NCI-H2081 (cell line): ENCODE measurements at regions not wholly inside any gene's neighbourhood (a gene's known extent, or its start where the extent isn't known, plus 50 kb on each side); places are given as distances from the start of the nearest gene placed in this dataset.

Source experiments
- DNase-seq, 2 experiments: peaks; one replicate each; lab custom pipeline; 2025; lab: John Stamatoyannopoulos, UW

DNA sequence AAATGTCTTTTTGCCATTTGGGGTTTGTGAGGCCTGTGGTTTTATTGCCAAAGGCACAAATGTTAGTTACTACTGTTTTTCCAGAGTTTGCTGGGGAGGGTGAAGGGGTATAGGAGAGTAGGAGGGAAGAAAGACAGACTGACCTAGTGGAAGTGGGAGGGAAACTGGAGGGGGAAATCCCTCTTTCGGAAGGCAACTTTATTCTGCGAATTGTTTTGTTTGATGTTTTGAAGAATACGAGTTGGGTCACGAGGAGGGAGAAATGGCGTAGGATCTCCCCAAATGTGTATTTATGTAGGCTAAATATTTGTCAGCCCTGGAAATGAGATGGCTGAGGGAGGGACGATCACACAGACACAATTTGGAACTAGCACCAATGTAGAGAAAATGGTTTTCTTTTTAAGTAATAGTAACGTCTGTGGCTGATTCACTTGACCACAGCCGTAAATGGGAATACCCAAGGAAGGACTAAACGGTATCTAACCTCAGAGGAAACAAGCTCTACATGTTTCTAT is 172.3 kb downstream of the ICOS start:
- DNase-seq, result no peak

DNA sequence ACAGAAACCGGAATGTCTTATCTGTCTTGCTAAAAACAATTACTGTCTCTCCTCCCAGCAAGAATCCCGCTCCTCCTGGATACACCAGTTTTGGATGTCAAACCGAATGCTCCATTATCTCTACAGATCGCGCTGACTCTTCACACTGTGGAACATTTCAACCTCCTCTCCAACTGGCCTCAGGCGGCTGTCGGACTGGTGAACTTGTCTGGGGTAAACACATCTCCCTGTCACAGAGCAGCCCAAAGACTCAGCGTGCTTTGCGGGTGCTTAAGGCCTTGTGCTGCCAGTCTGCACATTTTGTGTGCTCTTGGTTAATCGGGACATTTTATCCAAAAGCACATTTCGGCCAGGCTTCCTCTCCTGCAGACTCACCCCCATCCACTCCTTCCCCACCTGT is 173.1 kb downstream of the ICOS start:
- no peak for DNase-seq

DNA sequence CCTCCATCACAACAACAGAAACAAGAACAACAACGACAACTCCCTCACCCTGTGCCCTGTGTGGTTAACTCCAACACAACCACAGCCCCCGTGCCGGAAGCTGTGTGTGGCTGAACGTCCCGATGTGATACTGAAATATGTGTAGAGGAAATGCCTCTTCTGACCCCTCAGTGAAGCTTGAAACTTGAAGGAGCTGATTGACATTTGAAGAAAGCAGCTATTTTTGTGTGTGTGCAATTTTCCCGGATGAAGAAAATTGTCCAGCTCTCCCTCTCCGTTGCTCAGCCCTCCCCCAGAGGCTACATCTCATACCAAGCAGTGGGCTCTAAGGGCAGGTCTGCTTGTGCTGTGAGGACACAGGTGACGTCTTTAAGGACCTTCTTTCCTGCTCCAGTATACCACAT is 173.8 kb downstream of the ICOS start:
- no peak for DNase-seq

DNA sequence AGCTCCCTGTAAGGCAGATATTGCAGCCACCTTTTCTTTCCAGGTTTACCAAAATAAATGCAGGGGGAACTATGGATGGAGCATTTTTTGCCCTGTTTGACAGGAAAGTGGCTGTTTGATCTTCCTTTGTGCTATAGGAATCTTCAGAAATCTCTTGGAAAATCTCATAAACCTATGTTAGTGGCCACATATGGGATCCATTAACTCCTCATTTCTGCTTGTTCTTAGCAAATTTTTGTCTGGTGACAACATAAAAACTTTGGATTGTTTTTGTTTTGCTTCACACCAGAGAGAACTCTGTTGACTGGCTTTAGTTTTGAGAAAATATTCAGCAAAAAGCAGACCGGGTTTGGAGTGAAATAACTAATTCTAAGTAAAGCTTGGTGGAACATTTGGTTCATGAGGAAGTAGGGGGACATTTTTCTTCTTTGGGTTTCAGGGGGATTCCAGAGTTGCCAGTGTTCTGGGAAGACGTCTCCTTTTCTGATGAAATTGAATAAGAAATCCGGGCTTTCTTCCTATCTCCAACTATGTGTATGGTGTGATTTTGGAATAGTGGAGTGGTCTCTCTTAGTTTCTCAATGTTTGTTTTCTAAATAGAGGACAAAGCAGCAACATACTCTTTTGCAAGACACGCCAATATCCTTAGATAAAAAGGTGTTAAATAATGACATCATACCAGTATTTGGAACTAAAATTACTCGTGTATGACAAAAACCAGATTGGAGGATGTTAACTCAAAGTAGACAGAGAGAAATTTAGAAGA is 174.4 kb downstream of the ICOS start:
- no peak for DNase-seq

DNA sequence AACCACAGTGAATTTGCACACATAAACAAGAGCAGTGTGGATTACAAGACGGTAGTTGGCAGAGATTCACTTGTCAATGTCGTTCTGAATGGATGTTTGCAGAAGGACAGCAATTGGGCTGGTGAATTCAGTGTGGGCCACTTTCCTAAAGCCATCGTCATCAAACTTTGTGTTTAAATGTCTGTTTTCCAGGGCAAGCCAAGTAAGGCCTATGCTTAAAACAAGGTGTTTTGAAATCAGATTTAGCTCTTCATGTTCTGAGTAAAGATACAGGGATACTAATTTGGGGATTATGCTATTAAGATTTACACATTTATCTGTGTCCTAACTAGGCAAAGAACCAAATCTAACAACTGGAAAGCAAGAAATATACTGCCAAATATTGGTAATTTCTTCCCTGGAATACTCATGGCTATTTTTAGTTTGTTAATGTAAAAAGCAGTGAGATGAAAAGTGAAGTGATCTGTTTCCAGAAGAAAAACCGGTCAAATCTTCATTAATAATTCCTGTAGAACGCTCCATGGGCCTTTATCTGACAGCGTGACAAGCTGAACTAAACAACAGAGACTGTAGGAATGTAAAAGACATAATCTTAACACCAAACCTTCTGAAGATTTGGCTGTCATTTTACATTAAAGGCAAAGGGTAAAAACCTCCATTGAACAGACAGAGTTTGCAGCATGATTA is 175.7 kb downstream of the ICOS start:
- DNase-seq, result no peak

DNA sequence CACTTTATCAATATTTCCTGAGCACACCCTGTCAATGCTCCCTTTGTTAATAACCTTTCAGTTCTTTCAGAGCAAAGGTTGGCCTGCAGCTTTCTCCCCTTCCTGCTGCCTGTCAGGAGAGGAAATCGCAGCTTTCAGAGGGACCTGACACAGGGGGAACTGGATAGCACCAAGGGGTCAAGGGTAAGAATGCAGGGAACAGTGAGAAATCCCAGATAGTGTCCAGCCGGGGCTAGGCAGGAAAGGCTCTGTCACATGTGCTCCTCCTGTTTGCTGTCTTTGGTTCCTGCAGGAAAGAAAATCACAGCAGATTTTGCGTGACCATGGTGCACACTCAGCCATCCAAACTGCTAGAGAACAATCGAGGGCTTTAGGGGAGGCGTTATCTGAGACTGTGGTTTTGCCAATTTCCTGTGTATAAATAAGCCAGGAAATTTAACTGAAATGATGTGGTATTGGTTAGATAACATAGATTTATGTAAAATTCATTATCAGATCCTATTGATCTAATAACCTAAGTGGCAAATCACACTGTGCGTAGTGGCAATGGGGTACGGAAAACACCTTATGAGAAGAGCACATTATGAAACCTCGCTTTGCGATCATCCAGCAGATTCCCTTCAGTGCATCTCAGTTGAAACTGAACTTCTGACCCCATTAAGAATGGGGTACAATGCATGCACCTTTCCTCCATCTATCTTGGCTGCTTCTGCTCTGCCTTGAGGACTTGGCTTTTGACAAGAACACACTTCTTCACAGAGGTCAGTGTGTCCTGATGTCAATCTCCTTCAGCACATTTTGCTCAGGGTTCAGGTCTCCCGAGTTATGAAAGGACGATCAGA is 178.0 kb downstream of the ICOS start:
- DNase-seq, result no peak

DNA sequence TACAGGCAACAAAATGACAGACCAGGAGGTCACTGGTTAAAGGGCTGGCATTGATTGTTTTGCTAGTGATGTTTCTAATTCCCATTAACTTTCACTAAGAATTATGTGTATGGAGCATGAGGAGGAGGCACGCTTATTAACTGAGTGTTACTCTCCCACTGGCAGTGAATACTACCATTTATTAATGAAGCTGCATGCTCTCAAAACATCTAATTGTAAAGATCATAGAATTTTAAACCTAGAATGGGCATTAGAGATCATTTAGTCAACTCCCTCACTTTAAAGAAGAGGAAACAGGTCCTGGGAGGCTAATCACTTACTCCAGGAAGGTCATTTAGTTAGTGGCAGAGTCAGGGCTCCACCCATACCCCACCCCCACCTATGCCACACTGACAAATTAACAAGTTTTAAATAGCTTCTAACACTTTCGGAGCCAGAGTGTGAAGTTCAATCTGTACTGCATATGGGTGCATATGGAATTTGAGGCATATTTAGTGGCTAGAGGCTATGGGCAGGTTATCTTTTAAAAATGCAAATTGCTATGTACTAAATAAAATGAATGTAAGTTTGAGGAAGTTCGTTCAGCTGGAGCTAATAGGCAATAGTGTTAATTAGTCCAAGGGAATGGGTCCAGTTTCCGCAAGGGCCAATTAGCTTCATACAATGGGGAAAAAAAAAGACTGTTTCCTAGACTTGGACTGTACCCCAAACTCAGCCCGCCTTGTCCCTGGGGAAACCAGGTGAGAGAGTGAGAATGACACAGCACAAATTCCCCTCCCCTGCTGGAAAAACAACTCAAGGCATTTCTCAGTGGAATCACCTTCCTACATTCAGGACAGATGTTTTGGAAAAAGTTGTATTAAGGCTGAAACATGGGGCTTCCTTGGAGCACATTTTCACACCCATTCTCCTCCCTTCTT is 178.8 kb downstream of the ICOS start:
- DNase-seq, result peak in 1 of 2 experiments; percentile 1

DNA sequence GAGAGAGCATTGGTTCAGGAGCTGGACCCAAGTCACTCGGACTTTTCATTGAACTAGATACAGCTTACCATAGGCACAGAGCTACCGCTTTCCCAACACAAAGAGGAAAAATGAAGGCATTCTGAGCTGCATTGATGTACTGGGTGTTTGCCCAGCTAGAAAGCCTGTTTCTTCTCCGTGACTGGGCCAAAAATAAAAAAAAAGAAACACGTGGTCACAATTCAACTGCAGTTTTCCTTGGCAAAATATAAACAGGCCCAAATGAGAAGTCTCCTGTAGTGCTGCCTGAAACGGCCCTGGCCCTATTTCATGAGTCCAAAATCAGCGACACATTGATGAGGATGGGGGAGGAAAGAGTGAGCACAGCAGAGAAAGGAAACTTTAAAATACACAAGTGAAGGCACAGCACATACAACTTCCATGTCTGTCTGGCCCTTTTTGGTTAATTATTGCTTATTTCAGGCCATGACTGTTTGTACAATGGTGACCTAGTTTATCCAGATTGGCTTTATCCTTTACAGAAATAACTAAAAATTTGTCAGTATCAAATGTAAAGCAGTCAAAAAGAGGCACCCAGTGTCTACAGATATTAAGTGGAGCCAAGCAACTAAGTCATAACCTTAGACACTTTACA is 179.7 kb downstream of the ICOS start:
- no peak for DNase-seq

DNA sequence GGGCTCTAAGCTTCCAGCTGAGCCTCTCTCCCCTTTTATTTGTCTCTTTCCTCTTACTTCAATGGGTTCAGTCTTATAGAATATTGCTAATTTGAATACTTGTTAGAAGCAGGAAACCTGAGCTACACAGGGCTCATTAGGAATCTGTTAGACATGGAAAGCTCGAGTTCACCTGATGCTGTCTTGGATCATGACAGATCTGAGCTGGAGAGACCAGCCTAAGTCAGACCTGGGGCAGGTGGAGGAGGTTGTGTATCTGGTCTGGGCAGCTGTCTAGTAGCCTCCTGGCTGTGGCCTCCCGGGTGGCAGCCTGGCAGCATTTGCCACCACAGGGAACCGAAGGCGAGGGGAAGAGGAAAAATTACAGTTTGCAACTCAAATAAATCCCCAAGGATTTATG is 185.9 kb downstream of the ICOS start:
- DNase-seq, result peak in 1 of 2 experiments; percentile 31

DNA sequence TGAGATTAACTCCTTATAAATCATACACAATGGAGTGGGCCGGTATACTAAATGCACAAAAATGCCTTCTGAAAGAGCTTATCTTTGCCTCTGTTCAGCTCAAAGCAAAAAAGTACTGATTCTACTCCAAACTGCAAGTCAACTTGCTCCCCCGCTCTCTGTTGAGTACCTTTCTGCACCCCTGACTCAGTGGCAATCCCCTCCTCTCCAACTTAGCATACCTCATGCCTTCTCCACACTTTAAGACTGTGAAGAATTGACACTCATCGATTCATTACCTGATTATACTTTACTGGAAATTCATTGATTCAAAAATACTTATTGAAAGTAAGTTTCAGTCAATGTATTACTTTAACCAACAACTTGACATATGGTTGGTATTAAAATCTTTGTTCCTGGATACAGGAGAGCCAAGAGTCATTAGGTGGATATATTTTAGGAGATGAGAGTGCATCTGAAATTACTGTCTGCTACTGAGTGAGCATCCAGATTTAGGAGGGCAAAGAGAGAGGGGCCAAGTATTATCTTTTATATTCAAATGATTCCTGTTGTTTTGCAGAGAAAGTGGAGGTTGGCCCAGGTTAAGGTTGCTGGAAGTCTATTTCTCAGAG is 187.7 kb downstream of the ICOS start:
- DNase-seq, result no peak

DNA sequence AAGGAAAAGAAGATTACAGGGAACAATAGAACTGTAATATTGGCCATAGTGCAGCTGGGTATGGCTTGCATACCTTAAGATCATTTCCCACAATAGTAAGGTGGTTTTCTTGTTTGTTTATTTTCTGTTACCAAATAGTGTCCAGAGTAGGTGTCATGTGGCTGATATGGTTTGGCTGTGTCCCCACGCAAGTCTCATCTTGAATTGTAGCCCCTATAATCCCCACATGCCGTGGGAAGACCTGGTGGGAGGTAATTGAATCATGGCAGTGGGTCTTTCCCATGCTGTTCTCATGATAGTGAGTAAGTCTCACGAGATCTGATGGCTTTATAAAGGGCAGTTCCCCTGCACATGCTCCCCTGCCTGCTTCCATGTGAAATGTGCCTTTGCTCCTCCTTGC is 190.1 kb downstream of the ICOS start:
- DNase-seq, result no peak

DNA sequence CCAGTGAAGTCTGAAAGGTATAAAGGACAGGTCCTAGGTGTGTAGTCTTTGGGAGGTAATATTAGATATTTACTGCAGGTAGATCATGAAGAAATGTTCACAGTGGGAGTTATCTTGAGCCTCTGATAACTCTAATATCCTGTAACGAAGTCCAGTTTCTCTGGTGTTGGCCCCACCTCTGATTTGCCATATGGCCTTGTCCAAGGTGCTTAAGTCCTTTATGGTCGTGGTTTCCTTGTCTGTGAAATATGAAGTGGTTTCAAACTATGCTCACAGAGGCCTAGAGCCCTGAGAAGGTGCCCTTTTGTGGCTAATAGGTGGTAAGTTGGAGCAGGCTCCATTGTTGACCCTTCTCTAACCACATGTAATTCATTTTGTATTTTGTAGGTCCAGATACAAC is 190.7 kb downstream of the ICOS start:
- no peak for DNase-seq

DNA sequence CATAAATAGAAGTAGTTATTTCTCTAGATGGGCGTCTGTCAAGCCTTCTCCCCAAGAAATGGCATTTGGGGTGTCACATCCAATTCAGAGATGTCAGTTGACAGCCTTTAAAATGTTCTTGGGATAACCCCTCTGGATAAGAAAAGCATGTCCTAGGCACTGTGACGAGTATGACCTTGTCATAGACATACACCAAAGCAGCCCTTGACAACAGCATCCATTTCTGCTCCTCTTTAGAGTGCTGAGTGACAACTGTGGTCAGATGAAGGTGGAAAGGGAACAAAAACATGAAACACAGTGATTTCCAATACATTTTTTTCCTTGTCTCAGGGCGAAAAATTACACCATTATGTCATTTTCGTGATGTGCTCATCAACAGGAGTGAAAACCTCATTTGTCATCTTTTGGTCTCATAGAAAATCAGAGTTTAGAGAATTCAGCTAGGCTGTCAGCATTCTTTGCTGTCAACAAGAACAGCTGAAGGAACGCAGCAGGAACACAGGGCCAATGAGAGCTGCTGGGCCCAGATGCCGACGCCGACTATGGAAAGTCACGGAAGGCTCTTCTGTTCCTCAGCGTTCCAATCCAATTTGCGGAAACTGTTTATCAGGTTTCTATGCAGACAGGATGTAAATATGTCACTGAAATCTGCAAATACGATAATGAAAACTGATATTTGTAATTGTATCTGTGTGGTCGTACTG is 193.2 kb downstream of the ICOS start:
- no peak for DNase-seq

DNA sequence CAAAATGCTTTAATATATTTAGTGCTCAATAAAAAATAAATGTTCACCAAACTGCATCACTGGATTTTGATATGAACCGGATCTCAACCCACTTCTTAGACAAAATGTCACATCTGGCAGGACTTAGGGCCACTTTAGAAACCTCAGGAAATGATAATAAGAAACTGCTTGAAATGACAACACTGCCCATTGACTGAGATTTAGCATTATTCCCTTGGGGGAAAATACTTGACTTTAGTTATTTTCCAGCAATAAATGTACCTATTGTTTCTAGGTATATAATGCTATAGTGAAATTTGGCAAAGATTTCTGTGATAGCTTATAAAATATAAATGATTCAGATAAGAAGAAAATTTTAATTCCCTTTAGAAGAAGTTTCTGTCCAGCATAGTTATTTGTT is 195.1 kb downstream of the ICOS start:
- DNase-seq, result no peak

DNA sequence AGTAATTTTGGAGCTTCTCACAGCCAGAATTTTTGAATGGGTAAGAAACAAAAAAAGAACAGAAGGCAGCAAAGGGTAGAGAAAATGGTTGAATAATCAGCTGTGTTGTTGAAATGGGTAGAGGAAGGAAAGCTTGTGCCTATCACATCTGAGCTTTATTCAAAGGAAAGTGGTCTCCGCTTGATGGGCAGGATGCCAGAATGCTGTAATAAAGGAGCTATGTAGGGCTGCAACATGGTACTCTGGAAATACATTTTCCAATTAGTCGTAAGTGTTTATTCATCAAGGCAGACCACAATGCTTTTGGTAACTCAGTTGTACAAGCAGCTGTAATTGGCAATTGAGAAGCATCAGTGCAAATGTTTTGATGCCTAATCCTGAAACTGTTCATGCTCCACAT is 196.9 kb downstream of the ICOS start:
- DNase-seq, result no peak

DNA sequence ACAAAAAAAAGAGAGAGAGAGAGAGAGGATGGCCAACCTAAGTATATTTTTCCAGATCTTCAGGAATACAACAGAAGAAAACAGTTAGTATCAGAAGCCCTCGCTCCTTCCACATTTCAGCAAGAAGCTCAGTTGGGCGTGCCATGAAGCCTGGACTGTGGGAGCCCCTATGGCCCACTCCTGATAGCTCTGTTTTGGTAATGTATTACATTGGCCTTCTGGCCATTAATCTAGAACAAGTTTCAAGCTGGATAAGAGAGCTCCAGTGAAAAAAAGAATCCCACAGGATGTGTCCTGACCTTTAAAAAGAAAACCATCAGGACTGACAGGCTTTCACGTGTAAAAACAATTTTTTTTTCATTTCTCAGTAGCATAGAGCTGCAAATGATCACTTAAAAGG is 197.9 kb downstream of the ICOS start:
- no peak for DNase-seq

DNA sequence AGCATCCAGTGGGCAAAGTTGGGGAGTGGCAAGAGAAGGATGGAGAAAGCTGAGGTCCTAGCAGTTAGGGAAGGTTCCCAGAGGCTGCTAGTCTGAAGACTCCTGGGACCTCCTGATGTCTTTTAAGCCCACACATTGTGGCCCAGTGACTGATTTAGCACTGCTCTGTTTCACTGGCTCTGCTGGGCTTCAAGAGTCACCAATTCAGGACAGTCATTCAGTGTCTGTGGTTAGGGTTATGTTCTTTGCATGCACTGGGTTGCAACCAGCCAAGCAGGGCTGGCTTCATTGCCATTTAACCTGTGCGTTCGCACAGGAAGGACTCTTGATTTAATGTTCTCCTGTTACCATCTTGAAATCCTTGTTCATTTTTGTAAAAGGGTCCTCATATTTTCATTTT is 199.2 kb downstream of the ICOS start:
- no peak for DNase-seq

DNA sequence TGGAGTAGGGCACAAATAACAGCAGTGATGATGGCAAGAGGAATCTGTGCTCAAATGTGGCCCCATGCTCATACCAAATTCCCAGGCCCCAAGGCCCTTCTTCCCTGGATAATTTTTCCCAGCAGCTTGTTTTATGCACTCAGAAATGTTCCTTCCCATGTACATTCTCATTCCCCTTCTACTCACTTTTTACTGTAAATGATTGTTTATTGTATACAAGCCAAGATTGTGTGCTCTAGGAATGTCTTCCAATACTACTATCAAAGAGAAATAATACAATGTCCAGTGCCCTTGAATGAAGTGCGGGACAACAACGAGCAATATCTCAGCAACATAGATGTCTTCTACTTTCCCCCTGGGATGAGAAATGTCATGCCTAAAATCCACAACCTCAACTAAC is 201.6 kb downstream of the ICOS start:
- DNase-seq, result no peak

DNA sequence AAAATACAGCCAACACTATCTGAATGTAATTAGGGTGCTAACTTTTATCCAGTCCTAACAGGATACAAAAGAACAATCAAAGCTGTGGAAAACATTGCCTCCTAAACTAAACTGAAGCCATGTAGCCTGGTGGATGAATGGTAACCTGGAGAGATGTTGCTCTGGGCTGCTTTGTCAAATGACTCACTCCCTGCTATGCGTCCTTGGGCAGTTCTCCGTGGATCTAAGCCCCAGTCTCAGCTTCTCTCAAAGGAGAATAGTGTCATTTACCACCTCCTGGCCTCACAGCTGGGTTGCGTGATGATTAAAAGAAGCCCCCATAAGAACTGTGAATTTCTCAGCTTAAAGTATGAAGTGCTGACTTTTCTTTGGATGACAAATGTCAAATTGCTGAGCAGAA is 203.7 kb downstream of the ICOS start:
- no peak for DNase-seq
